SU-DHL-6 (cell line): ENCODE measurements at regions not wholly inside any gene's neighbourhood (a gene's known extent, or its start where the extent isn't known, plus 50 kb on each side); places are given as distances from the start of the nearest gene placed in this dataset.

Source experiments
- H2AFZ ChIP-seq: fragments of 200-600 bp; sonication (generic); 2 replicates; pipeline ENCODE4 v1.6.1; 2014; ENCODE audit warnings: low read depth, mild to moderate bottlenecking, moderate library complexity, mixed read lengths, antibody characterized with exemption, low read length; ENCODE audit not compliant: severe bottlenecking
- H3F3A ChIP-seq: fragments of 200-600 bp; shearing (Covaris generic); 2 replicates; pipeline ENCODE4 v1.6.0; 2016; ENCODE audit warnings: antibody characterized with exemption, mild to moderate bottlenecking; ENCODE audit not compliant: insufficient read depth
- H3K27ac ChIP-seq: fragments of 200-600 bp; sonication (generic); 2 replicates; pipeline ENCODE4 v1.5.1; 2016; ENCODE audit warnings: low read depth, mild to moderate bottlenecking, low read length, moderate library complexity, mixed read lengths
- H3K27me3 ChIP-seq: fragments of 200-600 bp; sonication (generic), shearing (Covaris generic); 2 replicates; pipeline ENCODE4 v1.6.0; 2014; ENCODE audit warnings: mild to moderate bottlenecking, low read length
- H3K36me3 ChIP-seq: fragments of 200-600 bp; sonication (generic); 2 replicates; pipeline ENCODE4 v1.6.1; 2014; ENCODE audit warnings: mild to moderate bottlenecking, low read length, mixed read lengths
- H3K4me2 ChIP-seq: fragments of 300-600, 200-600 bp; shearing (Covaris generic), sonication (generic); 2 replicates; pipeline ENCODE4 v1.6.0; 2014; ENCODE audit warnings: low read length, low read depth, mild to moderate bottlenecking; ENCODE audit not compliant: poor library complexity, severe bottlenecking
- H3K4me3 ChIP-seq: fragments of 200-600 bp; sonication (generic); 2 replicates; pipeline ENCODE4 v1.5.1; 2014; ENCODE audit warnings: antibody characterized with exemption, low read length, mild to moderate bottlenecking, mixed read lengths; ENCODE audit not compliant: insufficient read depth, poor library complexity, severe bottlenecking
- H3K79me2 ChIP-seq: fragments of 200-600 bp; sonication (generic); 2 replicates; pipeline ENCODE4 v1.6.1; 2014; ENCODE audit warnings: mild to moderate bottlenecking, low read length, moderate library complexity; ENCODE audit not compliant: insufficient read depth
- H3K9ac ChIP-seq: fragments of 200-600 bp; sonication (generic); 2 replicates; pipeline ENCODE4 v1.7.0; 2014; ENCODE audit warnings: mild to moderate bottlenecking, low read length
- H3K9me2 ChIP-seq: fragments of 200-600 bp; sonication (generic); replicated peaks from 2 replicates; pipeline ENCODE4 v1.6.1; 2014; ENCODE audit warnings: low read length; ENCODE audit not compliant: insufficient read depth
- H3K9me3 ChIP-seq: fragments of 200-600 bp; sonication (generic); 2 replicates; pipeline ENCODE4 v1.6.1; 2014; ENCODE audit warnings: low read length, mixed read lengths; ENCODE audit not compliant: insufficient read depth
- H4K20me1 ChIP-seq: fragments of 200-600 bp; sonication (generic); 2 replicates; pipeline ENCODE4 v1.6.1; 2014; ENCODE audit warnings: low read depth, mild to moderate bottlenecking, antibody characterized with exemption, low read length, moderate library complexity, mixed read lengths
- EZH2phosphoT487 ChIP-seq: fragments of 200-600 bp; sonication (generic), shearing (Covaris generic); conservative IDR thresholded peaks from 2 replicates; pipeline ENCODE4 v1.6.1; 2018; ENCODE audit warnings: mild to moderate bottlenecking, antibody characterized with exemption, low read length, moderate library complexity, mixed read lengths
- TF ChIP-seq, protein P1 (sequence below): fragments of 200-600 bp; sonication (generic); IDR thresholded peaks from one replicate; pipeline ENCODE4 v1.5.1; 2017; ENCODE audit warnings: antibody characterized with exemption, mild to moderate bottlenecking, low read length, moderate library complexity; ENCODE audit not compliant: insufficient read depth, poor library complexity, severe bottlenecking

GRCh38 chr13:44220948-44221347 lies 152.7 kb upstream of the SERP2 start:
- Histone ChIP-seq H3K79me2 (no peaks in the 10 kb centered on the region), H3K27me3 (no peaks in the 10 kb centered on the region), H4K20me1 (no peaks in the 10 kb centered on the region), H3K36me3 (no peaks in the 10 kb centered on the region), H3K9ac (no peak overlapping the region), H3K9me3 (no peaks in the 10 kb centered on the region), H3K4me3 (no peak overlapping the region), H2AFZ (no peak overlapping the region), H3F3A (no peaks in the 10 kb centered on the region), H3K27ac (no peak overlapping the region), H3K9me2 (no peaks in the 10 kb centered on the region), H3K4me2 (no peak overlapping the region)
- TF ChIP-seq EZH2phosphoT487: no peak
- TF ChIP-seq, protein P1, sequence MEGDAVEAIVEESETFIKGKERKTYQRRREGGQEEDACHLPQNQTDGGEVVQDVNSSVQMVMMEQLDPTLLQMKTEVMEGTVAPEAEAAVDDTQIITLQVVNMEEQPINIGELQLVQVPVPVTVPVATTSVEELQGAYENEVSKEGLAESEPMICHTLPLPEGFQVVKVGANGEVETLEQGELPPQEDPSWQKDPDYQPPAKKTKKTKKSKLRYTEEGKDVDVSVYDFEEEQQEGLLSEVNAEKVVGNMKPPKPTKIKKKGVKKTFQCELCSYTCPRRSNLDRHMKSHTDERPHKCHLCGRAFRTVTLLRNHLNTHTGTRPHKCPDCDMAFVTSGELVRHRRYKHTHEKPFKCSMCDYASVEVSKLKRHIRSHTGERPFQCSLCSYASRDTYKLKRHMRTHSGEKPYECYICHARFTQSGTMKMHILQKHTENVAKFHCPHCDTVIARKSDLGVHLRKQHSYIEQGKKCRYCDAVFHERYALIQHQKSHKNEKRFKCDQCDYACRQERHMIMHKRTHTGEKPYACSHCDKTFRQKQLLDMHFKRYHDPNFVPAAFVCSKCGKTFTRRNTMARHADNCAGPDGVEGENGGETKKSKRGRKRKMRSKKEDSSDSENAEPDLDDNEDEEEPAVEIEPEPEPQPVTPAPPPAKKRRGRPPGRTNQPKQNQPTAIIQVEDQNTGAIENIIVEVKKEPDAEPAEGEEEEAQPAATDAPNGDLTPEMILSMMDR: no peak

GRCh38 chr13:44221657-44222056 lies 152.0 kb upstream of the SERP2 start:
- H3K9me3 ChIP-seq: no peaks in the 10 kb centered on the region
- H3K9ac ChIP-seq: no peak overlapping the region
- no peak overlapping the region for H2AFZ ChIP-seq
- no peaks in the 10 kb centered on the region for H4K20me1 ChIP-seq
- TF ChIP-seq, protein P1: no peak
- no peak for TF ChIP-seq EZH2phosphoT487
- H3K79me2 ChIP-seq: no peaks in the 10 kb centered on the region
- no peak overlapping the region for H3K4me2 ChIP-seq
- H3K36me3 ChIP-seq: no peaks in the 10 kb centered on the region
- H3K4me3 ChIP-seq: no peak overlapping the region
- H3K9me2 ChIP-seq: no peaks in the 10 kb centered on the region
- no peak overlapping the region for H3K27ac ChIP-seq
- no peaks in the 10 kb centered on the region for H3K27me3 ChIP-seq
- H3F3A ChIP-seq: no peaks in the 10 kb centered on the region

DNA sequence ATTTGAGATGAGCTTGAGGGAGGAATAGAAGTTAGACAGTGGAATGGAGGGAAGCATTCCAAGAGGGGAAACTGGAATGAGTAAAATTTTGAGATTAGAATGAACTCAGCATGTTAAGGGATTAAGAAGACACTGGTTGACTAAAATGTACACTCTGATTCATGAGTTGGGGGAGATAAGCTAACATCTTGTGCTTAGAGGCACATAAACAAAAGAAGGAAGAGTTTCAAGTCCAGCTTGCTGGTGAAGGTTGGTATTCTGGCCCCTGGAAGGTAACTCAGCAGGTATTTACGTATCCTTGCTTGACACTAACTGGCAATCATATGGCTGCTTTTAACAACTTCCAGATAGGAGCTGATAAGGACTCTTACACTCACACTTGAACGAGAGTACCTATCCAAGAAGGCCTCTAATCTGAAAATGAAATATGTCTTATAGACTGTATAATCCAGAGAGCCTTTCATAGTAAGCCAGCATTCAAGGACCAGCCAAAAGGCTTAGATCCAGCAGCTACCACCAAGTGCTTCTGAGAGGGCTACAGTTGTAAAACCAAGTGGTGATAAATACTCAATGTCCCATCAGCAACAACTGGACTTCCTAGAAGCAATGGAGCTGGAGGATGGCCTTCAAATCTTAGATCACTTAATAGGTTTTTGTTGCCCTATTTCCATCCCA lies 149.7 kb upstream of the SERP2 start:
- Histone ChIP-seq H3K4me3 (no peak overlapping the region), H3K4me2 (no peak overlapping the region), H3K36me3 (no peaks in the 10 kb centered on the region), H3K9me2 (no peaks in the 10 kb centered on the region), H2AFZ (no peak overlapping the region), H3K79me2 (no peaks in the 10 kb centered on the region), H3K9me3 (no peaks in the 10 kb centered on the region), H3F3A (no peaks in the 10 kb centered on the region), H3K27ac (no peak overlapping the region), H3K27me3 (no peaks in the 10 kb centered on the region), H4K20me1 (no peaks in the 10 kb centered on the region), H3K9ac (no peak overlapping the region)
- TF ChIP-seq EZH2phosphoT487: no peak
- TF ChIP-seq, protein P1: no peak
